GM18499 (cell line): ENCODE measurements at regions not wholly inside any gene's neighbourhood (a gene's known extent, or its start where the extent isn't known, plus 50 kb on each side); places are given as distances from the start of the nearest gene placed in this dataset.
A peak's percentile ranks its signal among the peaks of the same experiment; 100 is the strongest.
"Not testable (repeated sequence)": the region's sequence is repeated elsewhere in the genome, so short reads cannot be mapped to it uniquely, and the experiment has no call there.

Experiments
- ATAC-seq: cut with Tn5 transposase; IDR thresholded peaks from one replicate; pipeline ENCODE4 v1.9.1; 2021; ENCODE audit warnings: moderate number of reproducible peaks; ENCODE audit not compliant: insufficient read depth, unreplicated experiment

DNA sequence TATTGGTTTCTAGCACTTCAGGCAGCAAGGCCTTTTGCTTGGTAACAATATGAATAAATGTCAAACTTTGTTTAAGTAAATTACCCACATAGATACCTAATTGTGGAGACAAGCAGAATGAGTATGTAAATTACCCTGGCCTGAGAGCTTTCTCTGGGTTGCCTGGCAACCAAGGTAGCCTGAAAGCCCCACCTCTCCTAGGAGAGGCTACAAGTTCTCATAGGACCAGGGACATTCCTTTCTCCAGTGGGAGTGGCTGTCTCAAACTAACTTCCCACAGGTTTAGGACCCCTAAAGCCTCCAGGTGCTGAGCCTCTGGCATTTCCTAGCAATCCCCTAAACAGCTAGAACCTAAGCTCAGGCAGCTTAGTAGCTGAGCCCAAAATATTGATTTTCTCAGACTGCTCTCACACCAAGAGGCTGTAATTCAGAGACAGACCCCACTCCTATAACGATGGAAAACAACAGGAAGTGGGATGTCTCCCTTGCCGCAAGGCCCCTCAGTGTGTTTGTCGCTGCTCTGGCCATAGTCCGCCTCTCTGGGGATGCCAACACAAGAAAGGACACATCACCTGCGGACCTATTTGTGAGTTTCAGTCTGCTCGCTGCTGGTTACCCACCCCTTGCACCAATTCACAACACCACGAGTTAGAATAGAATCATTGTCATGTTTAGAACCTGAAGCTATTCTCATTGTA is 207.3 kb downstream of the DLEU7 start:
- ATAC-seq: peak; percentile 66

DNA sequence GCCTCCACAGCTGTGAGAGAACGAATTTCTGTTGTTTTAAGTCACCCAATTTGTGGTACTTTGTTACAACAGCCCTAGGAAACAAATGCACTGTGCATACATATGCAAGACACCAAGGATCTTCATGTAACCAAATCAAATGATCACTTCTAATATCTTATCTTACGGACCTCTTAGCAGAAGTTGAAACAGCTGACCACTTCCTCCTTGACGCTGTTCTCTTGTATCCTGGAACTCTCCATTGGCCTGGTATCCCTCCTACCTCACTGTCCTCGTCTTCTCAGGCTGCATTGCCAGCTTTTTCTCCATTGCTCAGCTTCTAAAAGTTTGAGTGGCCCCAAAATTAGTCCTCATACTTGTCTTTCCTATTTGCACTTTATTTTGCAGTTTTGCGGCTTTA is 200.4 kb downstream of the DLEU7 start:
- no peak for ATAC-seq

DNA sequence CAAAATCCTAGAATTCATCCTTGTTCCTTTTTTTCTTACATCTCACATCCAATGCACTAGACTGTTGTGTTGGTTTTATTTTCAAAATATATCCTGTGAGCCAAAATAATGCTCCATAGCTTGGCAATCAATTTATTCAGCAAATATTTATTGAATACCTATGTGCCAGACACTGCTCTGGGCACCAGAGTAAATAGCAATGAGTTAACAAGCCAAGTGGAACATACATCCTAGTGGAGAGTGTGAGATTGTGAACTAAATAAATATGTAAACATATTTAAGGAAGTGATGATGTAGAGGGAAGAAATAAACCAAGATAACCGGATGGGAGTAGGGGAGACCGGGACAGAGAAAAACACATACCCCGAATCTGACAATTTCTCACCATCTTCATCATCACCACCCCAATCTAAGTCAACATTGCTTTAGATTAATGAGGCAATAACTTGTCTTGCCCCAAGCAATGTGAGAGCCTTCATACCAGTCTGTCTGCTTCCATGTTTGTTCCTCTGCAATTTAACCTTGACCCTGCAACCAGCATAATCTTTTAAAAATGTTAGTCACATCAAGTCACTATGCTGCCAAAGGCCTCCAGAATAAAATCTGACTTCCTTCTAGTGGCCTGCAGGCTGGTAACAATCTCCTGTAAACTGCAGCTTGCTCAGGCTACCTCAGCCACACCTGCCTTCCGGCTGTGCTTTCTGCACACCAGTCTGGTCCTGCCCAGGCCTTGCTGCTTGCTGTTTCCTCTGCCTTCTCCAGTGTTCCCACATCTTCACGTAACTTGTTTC is 199.2 kb downstream of the DLEU7 start:
- ATAC-seq: no peak

DNA sequence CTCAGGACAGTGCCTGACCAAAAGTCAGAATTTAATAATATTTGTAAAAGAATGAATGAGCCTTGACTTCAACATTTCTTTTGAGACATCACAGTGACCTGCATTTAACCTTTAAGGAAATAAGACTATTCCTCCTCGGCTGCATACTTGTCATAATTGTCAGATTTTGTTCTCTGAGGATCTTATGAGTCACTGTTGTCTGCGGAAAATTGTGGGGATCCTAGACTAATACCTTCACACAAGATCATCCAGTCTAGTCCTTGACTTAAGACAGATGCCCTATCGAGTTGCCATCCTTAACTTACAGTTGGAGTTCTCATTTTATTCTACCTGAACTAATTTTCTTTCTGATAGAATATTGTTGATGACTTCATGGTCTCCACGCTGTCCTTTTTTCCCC is 198.4 kb downstream of the DLEU7 start:
- no peak for ATAC-seq

DNA sequence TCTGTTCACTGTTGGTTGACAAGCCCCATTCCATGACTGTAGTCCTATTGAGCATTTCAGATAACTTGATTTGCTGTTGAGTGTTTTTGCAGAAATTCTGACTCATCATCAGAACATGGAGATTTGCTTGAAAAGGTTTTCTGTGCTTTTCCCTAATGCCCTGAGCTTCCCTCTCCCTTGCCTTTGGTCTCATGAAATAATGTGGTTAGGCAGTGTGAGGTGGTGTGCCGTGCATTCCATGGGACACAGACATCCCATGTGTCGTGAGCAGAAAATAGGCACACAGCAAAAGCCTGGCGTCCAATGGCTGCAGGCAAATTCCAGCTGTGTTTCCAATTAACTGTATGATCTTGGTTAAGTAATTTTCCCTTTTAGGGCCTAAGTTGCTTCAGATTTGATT is 197.4 kb downstream of the DLEU7 start:
- no peak for ATAC-seq

DNA sequence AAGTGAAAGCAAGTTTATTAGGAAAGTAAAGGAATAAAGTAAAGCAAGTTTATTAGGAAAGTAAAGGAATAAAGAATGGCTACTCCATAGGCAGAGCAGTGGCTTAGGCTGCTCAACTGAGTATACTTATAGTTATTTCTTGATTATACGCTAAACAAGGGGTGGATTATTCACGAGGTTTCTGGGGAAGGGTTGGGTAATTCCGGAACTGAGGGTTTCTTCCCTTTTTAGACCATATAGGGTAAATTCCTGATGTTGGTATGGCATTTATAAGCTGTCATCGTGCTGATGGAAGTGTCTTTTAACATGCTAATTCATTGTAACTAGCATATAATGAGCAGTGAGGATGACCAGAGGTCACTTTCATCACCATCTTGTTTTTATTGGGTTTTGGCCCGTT is 194.3 kb downstream of the DLEU7 start:
- no peak for ATAC-seq

DNA sequence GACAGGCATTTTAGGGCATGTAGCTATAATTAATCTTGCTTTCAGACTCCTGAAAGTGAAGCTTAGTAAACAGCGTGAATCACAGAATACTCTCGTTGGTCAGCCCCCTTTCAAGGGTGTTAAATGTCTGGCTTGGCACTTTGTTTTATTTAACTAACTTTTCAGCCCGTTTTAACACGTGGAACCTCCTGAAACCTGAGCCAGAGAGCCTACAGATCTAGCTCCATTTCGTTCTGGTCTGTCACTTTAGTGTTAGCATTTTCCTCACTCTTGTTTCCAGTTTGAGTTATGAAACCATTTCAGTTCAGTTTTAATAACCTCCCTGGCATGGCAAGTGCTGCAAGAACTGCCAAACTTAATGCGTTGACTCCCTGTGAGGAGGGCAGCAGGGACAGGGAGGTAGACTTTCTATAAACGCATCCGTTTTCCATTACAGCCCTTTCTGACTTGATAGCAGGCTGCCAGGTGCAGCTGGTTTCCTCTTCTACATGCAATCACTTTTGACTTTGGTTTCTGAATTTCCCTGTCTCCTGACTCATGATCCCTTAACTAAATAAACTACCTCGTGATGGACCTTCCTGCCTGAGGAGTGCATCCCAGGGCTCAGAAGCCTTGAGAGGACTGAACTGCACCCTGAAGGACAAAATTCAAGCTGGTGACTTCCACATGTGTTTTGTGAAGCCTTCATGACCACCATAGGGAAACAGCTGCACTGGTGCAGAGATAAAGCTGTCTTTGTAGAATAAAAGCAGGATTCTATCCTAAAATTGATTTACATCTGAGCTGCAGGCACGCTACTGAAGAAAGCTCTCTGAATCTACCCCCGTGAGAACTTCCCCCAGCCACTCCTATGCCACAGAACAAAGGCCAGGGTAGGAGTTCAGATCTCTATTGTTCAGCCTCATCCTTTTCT is 192.6 kb downstream of the DLEU7 start:
- ATAC-seq: no peak

DNA sequence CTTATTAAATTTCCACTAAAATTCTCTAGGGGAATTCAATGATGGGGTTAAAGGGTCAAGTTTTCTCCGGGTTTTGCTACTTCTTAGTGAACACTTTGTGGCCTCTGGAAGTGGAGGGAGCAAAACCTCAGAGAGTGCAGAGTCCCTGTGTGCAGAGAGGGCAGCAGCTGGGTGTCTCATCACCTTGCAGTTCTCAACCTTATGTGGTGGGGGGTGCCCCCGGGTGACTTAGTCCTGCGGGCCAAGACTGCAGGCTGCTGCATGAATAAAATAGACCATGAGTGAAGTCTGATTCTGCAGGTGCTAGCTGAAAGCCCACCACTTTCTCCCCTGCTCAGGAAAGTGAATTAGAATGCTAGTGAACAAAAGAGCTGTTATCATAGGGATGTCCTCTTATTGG is 191.6 kb downstream of the DLEU7 start:
- ATAC-seq: no peak

DNA sequence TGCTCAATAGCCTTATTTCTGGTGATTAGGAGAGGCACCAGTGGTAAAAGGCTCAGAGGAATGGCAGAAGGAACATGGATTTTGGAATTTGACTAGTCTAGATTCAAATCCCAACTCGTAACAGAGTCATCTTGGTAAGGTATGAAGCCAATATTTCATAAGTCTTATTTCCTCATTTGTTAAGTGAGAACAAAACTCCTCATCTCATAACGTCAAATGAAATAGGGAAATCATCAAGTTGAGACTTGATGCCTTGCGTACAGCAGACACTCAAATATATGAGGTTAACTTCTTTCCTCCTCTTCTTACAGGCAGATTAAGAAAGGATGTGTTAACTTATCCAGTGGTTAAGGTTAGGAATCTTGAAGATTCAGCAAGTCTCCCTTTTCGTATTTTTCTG is 189.2 kb downstream of the DLEU7 start:
- ATAC-seq: no peak

DNA sequence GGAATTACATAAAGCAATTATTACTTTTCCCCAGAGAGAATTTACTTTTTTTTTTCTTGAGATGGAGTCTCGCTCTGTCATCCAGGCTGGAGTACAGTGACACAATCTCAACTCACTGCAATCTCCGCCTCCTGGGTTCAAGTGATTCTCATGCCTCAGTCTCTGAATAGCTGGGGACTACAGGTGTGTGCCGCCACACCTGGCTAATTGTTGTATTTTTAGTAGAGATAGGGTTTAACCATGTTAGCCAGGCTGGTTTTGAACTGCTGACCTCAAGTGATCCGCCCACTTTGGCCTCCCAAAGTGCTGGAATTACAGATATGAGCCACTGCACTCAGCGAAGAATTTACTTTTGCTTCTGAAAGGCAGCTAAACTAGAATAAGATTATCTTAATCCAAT is 181.6 kb downstream of the DLEU7 start:
- not testable (repeated sequence) for ATAC-seq

DNA sequence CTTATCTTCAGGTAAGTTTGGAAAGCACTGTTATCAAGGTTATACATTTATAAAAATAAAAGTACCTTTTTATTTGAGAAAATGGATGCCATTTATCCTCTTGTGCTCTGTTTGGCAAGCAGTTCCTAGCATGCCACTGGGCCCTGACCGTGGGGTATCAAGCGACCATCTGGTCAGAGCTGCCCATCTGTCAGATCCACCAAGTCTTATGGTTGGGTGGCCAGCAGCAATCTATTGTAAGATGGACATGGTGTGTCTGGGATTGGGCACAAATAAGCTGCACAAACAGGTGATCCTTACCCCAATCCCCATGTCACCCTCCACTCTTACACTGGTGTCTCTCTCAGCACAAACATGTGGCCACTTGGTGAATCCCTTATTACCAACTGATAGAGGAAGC is 178.5 kb downstream of the DLEU7 start:
- ATAC-seq: no peak

DNA sequence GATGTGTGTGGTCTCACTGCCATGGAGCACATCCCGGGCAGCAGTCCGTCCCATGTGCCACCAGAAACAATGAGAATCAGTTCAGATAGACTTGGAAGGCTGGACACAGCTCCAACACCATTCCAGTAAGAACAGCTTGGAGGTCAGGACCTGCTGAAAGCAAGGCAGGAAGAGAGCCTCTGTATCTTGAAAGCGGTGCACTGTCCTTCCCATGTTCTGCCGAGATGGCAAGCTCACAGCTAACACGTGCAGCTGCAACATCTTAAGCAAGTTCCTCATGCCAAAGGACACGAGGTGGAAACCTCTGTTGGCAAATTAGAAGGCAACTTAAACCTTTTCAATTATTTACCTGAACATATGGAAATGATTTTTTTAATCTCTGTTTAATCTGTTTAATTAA is 175.4 kb downstream of the DLEU7 start:
- ATAC-seq: no peak

DNA sequence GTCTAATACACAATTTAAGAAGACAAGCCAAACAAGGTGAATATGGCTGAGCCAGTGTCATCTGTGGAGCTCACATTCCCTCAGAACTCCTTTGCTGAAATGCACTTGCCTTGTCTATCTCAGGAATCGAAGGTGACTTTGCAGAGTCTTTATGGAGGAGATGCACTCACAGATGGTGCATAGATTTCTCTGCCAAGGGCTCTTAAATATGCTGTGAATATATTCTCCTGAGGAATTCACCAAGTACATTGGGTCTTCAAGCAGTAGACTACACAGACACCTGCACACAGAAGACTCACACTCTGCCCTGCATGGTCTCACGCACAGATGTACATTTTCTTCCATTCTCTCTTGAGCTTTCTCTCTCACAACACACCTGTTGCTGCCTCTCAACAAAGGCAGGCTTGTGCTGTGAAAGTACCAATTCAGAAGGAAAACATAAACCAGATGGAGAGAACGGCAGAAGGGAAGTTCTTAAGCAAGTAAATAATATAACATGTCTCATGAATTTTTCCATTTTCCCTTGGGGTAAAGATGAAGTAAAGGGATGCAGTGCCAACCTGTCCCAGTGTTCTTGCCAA is 174.7 kb downstream of the DLEU7 start:
- no peak for ATAC-seq

DNA sequence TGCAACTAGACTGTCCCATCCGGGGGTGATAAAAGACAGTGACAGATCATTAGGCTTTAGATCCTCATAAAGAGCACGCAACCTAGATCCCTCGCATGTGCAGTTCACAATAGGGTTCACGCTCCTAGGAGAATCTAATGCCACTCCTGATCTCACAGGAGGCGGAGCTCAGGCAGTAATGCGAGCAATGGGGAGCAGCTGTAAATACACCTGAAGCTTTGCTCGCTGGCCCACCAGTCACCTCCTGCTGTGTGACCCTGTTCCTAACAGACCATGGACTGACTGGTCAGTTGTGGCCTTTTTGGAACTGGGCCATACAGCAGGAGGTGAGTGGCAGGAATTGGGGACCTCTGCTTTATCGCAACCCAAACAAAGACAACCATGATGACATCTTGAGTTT is 173.2 kb downstream of the DLEU7 start:
- ATAC-seq: no peak

DNA sequence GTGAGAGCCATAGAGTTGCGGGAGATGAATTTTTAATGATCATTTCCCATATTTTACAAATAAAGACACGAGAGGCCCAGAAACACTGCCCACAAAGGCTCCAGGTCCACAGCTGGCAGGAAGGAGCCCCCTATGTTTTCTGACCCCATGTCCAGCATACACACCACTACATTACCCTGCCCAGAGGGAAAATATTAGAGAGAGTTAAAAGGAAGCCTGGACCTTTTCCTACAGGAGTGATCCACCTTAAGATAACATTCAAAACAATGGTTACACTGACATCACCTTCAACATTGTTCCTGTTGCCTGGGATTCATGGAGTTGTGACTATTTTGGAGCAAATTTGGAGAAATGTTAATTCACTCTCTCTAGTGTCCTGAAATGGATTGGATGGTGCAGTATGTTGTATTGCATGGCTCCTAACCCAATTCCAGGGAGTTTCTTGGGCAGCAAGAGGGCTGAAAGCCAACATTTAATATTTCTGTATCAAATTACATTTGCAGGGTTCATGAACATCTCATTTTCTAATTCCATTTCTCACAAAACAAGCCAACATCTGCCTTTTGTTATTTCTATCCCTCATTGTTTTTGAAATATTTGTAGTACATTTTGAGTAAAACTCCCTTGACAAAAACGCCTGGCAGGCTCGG is 172.5 kb downstream of the DLEU7 start:
- ATAC-seq: no peak

DNA sequence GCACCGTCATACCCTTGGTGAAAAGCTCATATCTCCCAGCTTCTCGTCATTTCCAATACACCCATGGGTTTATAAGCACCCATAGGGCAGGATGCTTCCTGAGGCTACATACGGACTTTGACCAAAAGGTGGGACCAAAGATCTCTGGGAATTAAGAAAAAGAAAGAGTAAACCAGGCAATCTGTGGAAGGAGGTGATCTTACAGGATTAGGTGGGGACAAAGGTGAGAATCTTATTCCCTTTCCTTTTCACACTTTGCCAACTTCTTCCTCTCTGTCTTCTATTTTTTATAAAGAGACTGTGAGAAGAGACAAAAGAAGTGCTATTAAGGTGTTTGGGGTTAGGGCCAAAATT is 172.0 kb downstream of the DLEU7 start:
- ATAC-seq: no peak

DNA sequence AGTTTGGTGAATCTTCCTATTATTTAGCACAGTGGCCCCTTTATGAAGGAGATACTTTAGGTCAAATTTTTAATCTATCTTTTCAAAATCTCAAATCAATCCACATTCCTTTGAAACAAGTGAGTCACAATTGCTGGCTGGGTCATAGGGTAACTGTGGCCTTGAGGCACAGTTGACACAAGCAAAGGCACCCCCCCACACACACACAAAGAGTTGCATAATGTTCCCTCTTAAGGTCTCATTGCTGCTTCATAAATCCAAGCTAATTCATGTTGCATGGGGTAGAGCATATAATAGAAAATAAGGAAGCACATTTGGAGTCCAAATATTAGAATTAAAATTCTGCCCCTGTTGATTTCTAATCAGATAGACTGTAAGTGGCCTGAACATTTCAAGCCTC is 171.5 kb downstream of the DLEU7 start:
- no peak for ATAC-seq

DNA sequence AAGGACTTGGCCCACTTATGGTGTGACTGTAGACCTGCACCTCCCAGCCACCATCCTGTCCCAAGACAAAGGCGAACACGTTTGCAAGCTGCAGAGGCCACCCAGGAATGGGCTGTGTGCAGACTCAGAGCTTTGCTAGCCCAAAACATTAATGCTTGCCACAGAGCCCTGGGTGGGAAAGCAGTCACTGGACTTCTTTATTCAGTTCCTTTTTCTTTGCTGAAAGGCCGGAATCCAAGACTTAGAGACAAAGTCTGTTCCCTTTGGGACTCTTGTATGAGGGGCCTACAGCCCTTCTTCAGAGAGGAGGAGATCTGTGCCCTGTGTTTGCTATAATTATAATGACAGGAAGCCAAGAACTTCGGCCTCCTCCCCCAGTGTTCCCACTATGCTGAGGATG is 167.8 kb downstream of the DLEU7 start:
- ATAC-seq: no peak

DNA sequence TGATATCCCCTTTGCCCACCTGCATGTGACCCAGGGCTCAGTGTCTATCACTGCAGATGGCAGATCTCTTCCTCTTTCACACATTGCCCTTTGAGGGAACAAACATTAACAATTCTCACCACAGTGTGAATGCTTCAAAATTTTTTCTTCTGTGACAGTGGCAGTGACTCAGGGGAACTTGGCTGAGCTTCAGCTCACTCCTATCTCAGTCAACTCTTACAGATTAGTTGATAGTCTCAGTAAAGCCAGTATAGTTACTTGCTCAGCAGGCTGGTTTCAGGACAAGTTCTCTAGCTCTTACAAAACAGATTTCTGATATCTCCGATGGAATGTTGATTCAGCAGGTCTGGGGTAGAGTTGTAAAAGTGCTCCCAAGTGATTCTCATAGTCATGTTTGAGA is 166.9 kb downstream of the DLEU7 start:
- no peak for ATAC-seq

DNA sequence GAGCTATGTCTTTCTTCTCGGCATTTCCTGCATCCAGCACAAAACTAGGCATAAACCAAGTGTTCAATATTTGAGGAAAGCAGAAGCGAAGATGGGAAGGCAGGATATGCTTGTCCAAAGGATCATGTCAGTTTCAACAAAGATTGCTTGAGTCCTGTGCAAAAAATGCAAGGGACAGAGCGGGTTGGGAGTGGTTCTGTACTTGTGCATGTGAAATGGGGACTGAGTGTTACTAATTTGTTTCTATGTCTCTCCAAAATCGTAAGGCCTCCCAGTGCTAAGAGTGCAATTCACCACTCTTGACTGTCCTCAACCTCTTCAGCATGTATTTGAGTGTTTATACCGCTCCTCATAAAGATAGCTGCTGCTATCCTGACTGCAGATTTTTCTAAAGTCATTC is 166.2 kb downstream of the DLEU7 start:
- no peak for ATAC-seq
